Psoas muscle (tissue), 7 donors: ENCODE measurements at regions not wholly inside any gene's neighbourhood (a gene's known extent, or its start where the extent isn't known, plus 50 kb on each side); places are given as distances from the start of the nearest gene placed in this dataset.

Experiments used
- ATAC-seq, 4 donors: fragments of 200-7000 bp; cut with Tn5 transposase; one replicate each; pipeline ENCODE4 v1.9.1; 2020; ENCODE audit warnings: moderate library complexity in 3 of 4, mild to moderate bottlenecking in 2 of 4
- DNase-seq, 2 donors: peaks; one replicate each; pipeline ENCODE4 v3.0.0-alpha.2; 2020
- H3K27ac ChIP-seq: fragments of 200-600 bp; one replicate; pipeline ENCODE4 v1.8.0; 2022
- H3K27me3 ChIP-seq, 3 donors: fragments of 200-600 bp in 1 of 3; one replicate each; pipeline versions ENCODE4 v1.6.1 to v1.8.0; 2013 to 2022; ENCODE audit warnings: low read length in 2 of 3, mild to moderate bottlenecking in 2 of 3, moderate library complexity in 1 of 3; ENCODE audit not compliant: insufficient read depth in 3 of 3
- H3K36me3 ChIP-seq, 2 donors: fragments of 200-600 bp in 1 of 2; one replicate each; pipeline versions ENCODE4 v1.6.1 to v1.8.0; 2013 to 2022; ENCODE audit warnings: low read depth in 1 of 2, mild to moderate bottlenecking in 1 of 2, moderate library complexity in 1 of 2; ENCODE audit not compliant: insufficient read depth in 1 of 2
- H3K4me1 ChIP-seq: fragments of 200-600 bp; one replicate; pipeline ENCODE4 v1.8.0; 2022
- H3K4me3 ChIP-seq: fragments of 200-600 bp; one replicate; pipeline ENCODE4 v1.8.0; 2022; ENCODE audit warnings: mild to moderate bottlenecking
- H3K9me3 ChIP-seq: fragments of 200-600 bp; one replicate; pipeline ENCODE4 v1.8.0; 2022
- CTCF ChIP-seq: fragments of 200-600 bp; IDR thresholded peaks from one replicate; pipeline ENCODE4 v1.8.0; 2022; ENCODE audit warnings: antibody characterized with exemption
- WGBS, 3 donors: extraction: QIAGEN DNeasy Blood & Tissue Kit; methylation state at CpG; one replicate each; pipeline versions ENCODE4 v1.1.6 to v1.1.7; 2013; 5-methylcytosine and 5-hydroxymethylcytosine counted together
- intact Hi-C, 2 donors: fragments of 100-400 bp; cut with DNase I; formaldehyde crosslinking; loops; one replicate each; pipeline versions ENCODE4 v1.11.0 to v1.14.2; 2022
- donor health status: healthy with polysubstance abuse.
- donor health status: DM: no; HTN: no; CAD: no; lungs with moderate emphysema.
- donor health status: Bipolar disorder and iron deficiency.
- donor health status: healthy.
- donor health status: DM: yes; HTN: yes; CAD: no.
- donor health status: DM: no; HTN: no; CAD: no.
- donor health status: DM: yes; HTN: yes; CAD: no.

- ATAC-seq = no peak
- WGBS, 3 donors = 49 to 91% (median 70%) methylated on average over 2 of the region's 2 CpGs
- Histone ChIP-seq H3K36me3 (no peaks in the 10 kb centered on the region), H3K4me3 (no peak overlapping the region), H3K27me3 (no peaks in the 10 kb centered on the region), H3K9me3 (no peaks in the 10 kb centered on the region), H3K4me1 (no peaks in the 10 kb centered on the region), H3K27ac (peak overlapping the region; percentile 23)
- intact Hi-C loops = no loop called here
- TF ChIP-seq CTCF = no peak
- no peak for DNase-seq
Measured at GRCh38 chr15:66908744-66909095, 156.7 kb upstream of the SMAD3 start.

- no peak for TF ChIP-seq CTCF
- 83 to 89% (median 86%) methylated on average over 7 of the region's 7 CpGs for WGBS, 3 donors
- Histone ChIP-seq H3K4me3 (no peak overlapping the region), H3K4me1 (no peaks in the 10 kb centered on the region), H3K36me3 (no peaks in the 10 kb centered on the region), H3K27ac (no peak overlapping the region), H3K9me3 (no peaks in the 10 kb centered on the region), H3K27me3 (no peaks in the 10 kb centered on the region)
- intact Hi-C loops = no loop called here
- DNase-seq (no peak), ATAC-seq (no peak)
Measured at GRCh38 chr15:66909381-66909890, 156.0 kb upstream of the SMAD3 start.

- Histone ChIP-seq H3K27ac (no peak overlapping the region), H3K9me3 (no peaks in the 10 kb centered on the region), H3K4me3 (no peak overlapping the region), H3K27me3 (peaks cover 0 to 3% (median 0%) of the 10 kb centered on the region in 3 donors), H3K36me3 (no peaks in the 10 kb centered on the region), H3K4me1 (no peaks in the 10 kb centered on the region)
- TF ChIP-seq CTCF = no peak
- 88 to 92% (median 89%) methylated on average over 13 of the region's 13 CpGs for WGBS, 3 donors
- no peak for ATAC-seq
- intact Hi-C loops = no loop called here
- no peak for DNase-seq
Measured at GRCh38 chr15:66911131-66911700, 154.2 kb upstream of the SMAD3 start.

- intact Hi-C loops = no loop called here
- peaks cover 0 to 3% (median 0%) of the 10 kb centered on the region in 3 donors for H3K27me3 ChIP-seq
- H3K27ac ChIP-seq = no peak overlapping the region
- H3K9me3 ChIP-seq = no peaks in the 10 kb centered on the region
- no peaks in the 10 kb centered on the region for H3K36me3 ChIP-seq
- H3K4me3 ChIP-seq = no peak overlapping the region
- ATAC-seq = no peak
- no peaks in the 10 kb centered on the region for H3K4me1 ChIP-seq
- DNase-seq = no peak
- 57 to 70% (median 66%) methylated on average over 7 of the region's 7 CpGs for WGBS, 3 donors
- TF ChIP-seq CTCF = no peak
Measured at GRCh38 chr15:66912001-66912400, 153.4 kb upstream of the SMAD3 start.

GRCh38 chr15:66912441-66912840 is 153.0 kb upstream of the SMAD3 start:
- Histone ChIP-seq H3K4me1 (no peaks in the 10 kb centered on the region), H3K36me3 (no peaks in the 10 kb centered on the region), H3K9me3 (no peaks in the 10 kb centered on the region), H3K27me3 (peaks cover 0 to 3% (median 0%) of the 10 kb centered on the region in 3 donors), H3K4me3 (no peak overlapping the region), H3K27ac (no peak overlapping the region)
- no peak for ATAC-seq
- 70 to 84% (median 79%) methylated on average over 7 of the region's 7 CpGs for WGBS, 3 donors
- DNase-seq = no peak
- intact Hi-C loops = no loop called here
- no peak for TF ChIP-seq CTCF
